T-cell (primary cell): ENCODE measurements at regions not wholly inside any gene's neighbourhood (a gene's known extent, or its start where the extent isn't known, plus 50 kb on each side); places are given as distances from the start of the nearest gene placed in this dataset.

Experiments
- ATAC-seq, 4 experiments: fragments of 200-7000 bp in 3 of 4; fragments of 150-1000 bp in 1 of 4; cut with Tn5 transposase; replicated peaks in 1 of 4; 1 replicate in 3 of 4; 2 replicates in 1 of 4; pipeline ENCODE4 v1.10.0; 2021; ENCODE audit warnings: moderate library complexity in 3 of 4, mild to moderate bottlenecking in 2 of 4, moderate number of reproducible peaks in 1 of 4
- CTCF ChIA-PET, 2 donors: fragments of 300-600 bp; sonication (Branson Sonifier 250); formaldehyde crosslinking; loops; one replicate each; lab custom pipeline; 2022; ENCODE audit warnings: antibody characterized with exemption in 2 of 2; lab: Charles Lee
- POLR2A ChIA-PET, 2 donors: fragments of 300-600 bp; sonication (Branson Sonifier 250); formaldehyde crosslinking; loops; one replicate each; lab custom pipeline; 2022; ENCODE audit warnings: antibody characterized with exemption in 2 of 2; lab: Charles Lee
- DNase-seq, 35 experiments: peaks; one replicate each; pipeline versions ENCODE4 v3.0.0 to v3.0.0-alpha.2; 2013 to 2023
- H3K27ac ChIP-seq: one replicate; pipeline ENCODE4 v1.5.1; 2013; ENCODE audit warnings: low read length
- H3K27me3 ChIP-seq, 2 experiments: replicated peaks in 1 of 2; 1 replicate in 1 of 2; 2 replicates in 1 of 2; pipeline versions ENCODE4 v1.6.1 to v1.7.0; 2013; ENCODE audit warnings: low read length in 1 of 2, mixed read lengths in 1 of 2; ENCODE audit not compliant: control insufficient read depth in 2 of 2, insufficient read depth in 2 of 2; ENCODE audit errors: extremely low read depth in 1 of 2
- H3K36me3 ChIP-seq, 2 donors: 1 replicate in 1 of 2; 2 replicates in 1 of 2; pipeline versions ENCODE4 v1.6.1 to v1.7.0; 2013; ENCODE audit warnings: low read length in 1 of 2; ENCODE audit not compliant: control insufficient read depth in 2 of 2, insufficient read depth in 1 of 2; ENCODE audit errors: extremely low read depth in 1 of 2
- H3K4me1 ChIP-seq, 2 experiments: 1 replicate in 1 of 2; 2 replicates in 1 of 2; pipeline versions ENCODE4 v1.6.1 to v1.7.0; 2013; ENCODE audit warnings: low read length in 2 of 2, mixed read lengths in 1 of 2; ENCODE audit not compliant: insufficient read depth in 2 of 2, control insufficient read depth in 1 of 2; ENCODE audit errors: extremely low read depth in 1 of 2
- H3K4me3 ChIP-seq, 2 donors: 1 replicate in 1 of 2; 2 replicates in 1 of 2; pipeline versions ENCODE4 v1.5.1 to v1.7.0; 2013; ENCODE audit warnings: mild to moderate bottlenecking in 2 of 2, low read length in 1 of 2, moderate library complexity in 1 of 2; ENCODE audit not compliant: control insufficient read depth in 1 of 2; ENCODE audit errors: extremely low read depth in 1 of 2
- H3K9me3 ChIP-seq: 2 replicates; pipeline ENCODE4 v1.7.0; 2013
- H3K27ac Mint-ChIP-seq, 2 donors: one replicate each; pipeline ENCODE4 v1.8.0; 2020 to 2021; ENCODE audit warnings: mild to moderate bottlenecking in 2 of 2, mixed read lengths in 2 of 2
- H3K27me3 Mint-ChIP-seq, 2 donors: one replicate each; pipeline ENCODE4 v1.8.0; 2021 to 2022; ENCODE audit warnings: mixed read lengths in 2 of 2
- H3K36me3 Mint-ChIP-seq: one replicate; pipeline ENCODE4 v1.8.0; 2021; ENCODE audit warnings: mixed read lengths
- H3K4me1 Mint-ChIP-seq, 3 donors: one replicate each; pipeline ENCODE4 v1.8.0; 2020 to 2022; ENCODE audit warnings: mixed read lengths in 3 of 3, mild to moderate bottlenecking in 1 of 3
- H3K4me3 Mint-ChIP-seq, 3 donors: one replicate each; pipeline ENCODE4 v1.8.0; 2020 to 2022; ENCODE audit warnings: mild to moderate bottlenecking in 3 of 3, mixed read lengths in 3 of 3, moderate library complexity in 3 of 3
- H3K9me3 Mint-ChIP-seq, 3 donors: one replicate each; pipeline ENCODE4 v1.8.0; 2020 to 2022; ENCODE audit warnings: mixed read lengths in 3 of 3
- WGBS: methylation state at CpG from one replicate; pipeline ENCODE4 v1.1.5; 2013; ENCODE audit warnings: missing lambda C conversion rate; ENCODE audit not compliant: insufficient coverage; 5-methylcytosine and 5-hydroxymethylcytosine counted together

DNA sequence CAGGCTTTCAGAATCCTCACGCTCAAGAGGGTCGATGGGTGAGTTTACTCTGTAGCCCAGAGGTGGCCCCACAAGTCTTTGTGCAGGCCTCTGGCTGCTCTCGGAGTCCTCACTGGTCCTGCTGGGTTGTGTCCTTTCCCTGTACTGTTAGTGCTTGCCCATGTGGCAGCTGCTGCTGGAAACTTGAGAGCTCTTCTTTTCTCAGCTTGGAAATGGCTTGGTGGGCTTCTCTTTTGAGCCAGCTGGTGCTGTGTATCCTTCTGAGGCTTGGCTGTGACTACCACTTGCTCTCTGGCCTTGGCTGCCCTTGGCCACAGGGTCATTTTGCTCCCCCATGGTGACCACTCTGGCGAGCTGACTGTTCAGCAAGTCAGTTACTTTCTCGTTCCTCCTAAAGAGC, 82.2 kb upstream of the LMO4 start:
- DNase-seq: no peak
- no peak overlapping the region for H3K27ac Mint-ChIP-seq
- Histone ChIP-seq H3K27me3 (peaks cover 0 to 5% of the 10 kb centered on the region in 2 experiments), H3K4me1 (no peaks in the 10 kb centered on the region), H3K27ac (no peak overlapping the region), H3K36me3 (no peaks in the 10 kb centered on the region), H3K9me3 (no peaks in the 10 kb centered on the region), H3K4me3 (no peak overlapping the region)
- POLR2A ChIA-PET: no interaction called here
- ATAC-seq: no peak
- CTCF ChIA-PET: no interaction called here
- H3K27me3 Mint-ChIP-seq: peaks cover 6 to 19% of the 10 kb centered on the region in 2 donors
- H3K9me3 Mint-ChIP-seq: peaks cover 0 to 5% (median 2%) of the 10 kb centered on the region in 3 donors
- H3K36me3 Mint-ChIP-seq: no peaks in the 10 kb centered on the region
- 71% methylated on average over 5 of the region's 5 CpGs for WGBS
- H3K4me1 Mint-ChIP-seq: no peaks in the 10 kb centered on the region
- H3K4me3 Mint-ChIP-seq: no peak overlapping the region

DNA sequence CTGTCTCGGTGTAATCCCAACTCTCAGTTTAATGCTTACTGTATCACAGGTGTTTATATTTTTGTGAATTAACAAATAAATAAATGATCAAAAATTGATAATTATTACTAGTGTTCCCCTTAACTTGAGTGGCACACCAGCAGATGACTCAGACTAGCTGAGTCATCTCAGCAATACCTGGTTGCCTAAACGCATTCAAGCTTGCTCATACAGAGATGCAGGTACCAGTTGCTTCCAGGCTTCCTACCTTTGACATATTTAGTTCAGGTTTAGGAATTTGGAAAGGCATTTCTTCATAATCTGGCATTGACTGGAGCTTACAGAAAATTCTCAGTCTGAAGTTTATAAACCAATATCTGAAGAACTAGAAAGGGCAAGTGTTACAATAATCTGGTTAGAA, 78.9 kb upstream of the LMO4 start:
- no peak for ATAC-seq
- Histone ChIP-seq H3K36me3 (no peaks in the 10 kb centered on the region), H3K4me1 (no peaks in the 10 kb centered on the region), H3K27me3 (peaks cover 0 to 5% of the 10 kb centered on the region in 2 experiments), H3K27ac (no peak overlapping the region), H3K9me3 (no peaks in the 10 kb centered on the region), H3K4me3 (no peak overlapping the region)
- H3K27ac Mint-ChIP-seq: no peak overlapping the region
- peaks cover 8 to 23% of the 10 kb centered on the region in 2 donors for H3K27me3 Mint-ChIP-seq
- POLR2A ChIA-PET: no interaction called here
- CTCF ChIA-PET: interaction anchor here in 1 of 2 donors (0.6 kb wide), 1 partner anchor 31 kb away, joined by 5 read pairs; no protein-coding TSS in a partner anchor
- no peak overlapping the region for H3K4me3 Mint-ChIP-seq
- H3K36me3 Mint-ChIP-seq: no peaks in the 10 kb centered on the region
- peaks cover 2 to 10% (median 5%) of the 10 kb centered on the region in 3 donors for H3K9me3 Mint-ChIP-seq
- no peak for DNase-seq
- WGBS: 60% methylated on average over 1 of the region's 2 CpGs
- H3K4me1 Mint-ChIP-seq: no peaks in the 10 kb centered on the region

DNA sequence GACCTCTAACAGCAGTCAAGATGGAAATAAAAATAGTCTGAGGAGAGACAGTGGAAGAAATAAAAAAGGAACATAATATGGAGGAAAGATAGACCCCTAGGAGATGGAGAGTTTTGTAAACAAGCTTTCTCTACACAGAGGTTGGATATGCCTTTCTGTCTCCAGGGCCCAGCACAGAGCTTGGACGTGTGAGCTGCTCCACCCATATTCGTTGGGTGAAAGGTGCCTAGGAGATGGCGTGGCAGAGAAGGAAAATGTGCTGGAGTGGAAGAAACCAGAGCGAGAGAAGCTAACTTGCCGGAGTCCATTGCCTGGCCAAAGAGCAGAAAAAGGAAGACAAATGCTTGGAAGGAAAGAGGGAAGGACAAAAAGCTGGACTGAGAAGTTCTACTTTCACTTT, 78.3 kb upstream of the LMO4 start:
- no peaks in the 10 kb centered on the region for H3K4me1 ChIP-seq
- no peaks in the 10 kb centered on the region for H3K9me3 ChIP-seq
- no peak overlapping the region for H3K4me3 Mint-ChIP-seq
- WGBS: 86% methylated on average over 5 of the region's 5 CpGs
- ChIA-PET CTCF (no interaction called here), POLR2A (no interaction called here)
- H3K27me3 Mint-ChIP-seq: peaks cover 8 to 23% of the 10 kb centered on the region in 2 donors
- peaks cover 2 to 10% (median 5%) of the 10 kb centered on the region in 3 donors for H3K9me3 Mint-ChIP-seq
- H3K36me3 Mint-ChIP-seq: no peaks in the 10 kb centered on the region
- no peak overlapping the region for H3K27ac Mint-ChIP-seq
- no peak overlapping the region for H3K27ac ChIP-seq
- ATAC-seq (no peak), DNase-seq (no peak)
- no peaks in the 10 kb centered on the region for H3K4me1 Mint-ChIP-seq
- no peak overlapping the region for H3K4me3 ChIP-seq
- no peaks in the 10 kb centered on the region for H3K36me3 ChIP-seq
- peaks cover 0 to 5% of the 10 kb centered on the region in 2 experiments for H3K27me3 ChIP-seq

DNA sequence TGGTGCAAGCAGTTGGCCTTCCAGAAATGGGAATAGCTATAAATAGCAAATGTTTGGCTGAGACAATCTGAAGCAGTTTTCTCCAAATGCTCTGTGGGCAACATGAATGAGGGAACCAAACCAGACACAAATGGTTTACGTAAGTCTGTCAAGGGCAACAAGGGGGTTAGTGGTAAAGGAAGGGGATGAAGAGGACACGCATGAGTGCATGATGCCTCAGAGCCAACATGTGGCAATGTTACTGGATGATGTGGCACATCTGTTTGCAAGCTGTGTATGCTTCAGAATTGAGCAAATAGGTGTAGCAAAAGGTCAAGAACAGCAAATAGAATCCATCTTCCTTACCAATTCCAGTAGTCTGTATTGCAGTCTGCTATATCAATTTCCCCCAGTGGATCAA, 76.3 kb upstream of the LMO4 start:
- Mint-ChIP-seq H3K9me3 (peaks cover 2 to 10% (median 5%) of the 10 kb centered on the region in 3 donors), H3K27me3 (peaks cover 8 to 23% of the 10 kb centered on the region in 2 donors), H3K36me3 (no peaks in the 10 kb centered on the region), H3K27ac (no peak overlapping the region), H3K4me1 (no peaks in the 10 kb centered on the region), H3K4me3 (no peak overlapping the region)
- 89% methylated on average over 1 of the region's 2 CpGs for WGBS
- ATAC-seq: no peak
- no peak overlapping the region for H3K4me3 ChIP-seq
- H3K27me3 ChIP-seq: peaks cover 0 to 5% of the 10 kb centered on the region in 2 experiments
- no peaks in the 10 kb centered on the region for H3K9me3 ChIP-seq
- H3K4me1 ChIP-seq: no peaks in the 10 kb centered on the region
- ChIA-PET CTCF (no interaction called here), POLR2A (no interaction called here)
- H3K27ac ChIP-seq: no peak overlapping the region
- no peak for DNase-seq
- H3K36me3 ChIP-seq: no peaks in the 10 kb centered on the region

DNA sequence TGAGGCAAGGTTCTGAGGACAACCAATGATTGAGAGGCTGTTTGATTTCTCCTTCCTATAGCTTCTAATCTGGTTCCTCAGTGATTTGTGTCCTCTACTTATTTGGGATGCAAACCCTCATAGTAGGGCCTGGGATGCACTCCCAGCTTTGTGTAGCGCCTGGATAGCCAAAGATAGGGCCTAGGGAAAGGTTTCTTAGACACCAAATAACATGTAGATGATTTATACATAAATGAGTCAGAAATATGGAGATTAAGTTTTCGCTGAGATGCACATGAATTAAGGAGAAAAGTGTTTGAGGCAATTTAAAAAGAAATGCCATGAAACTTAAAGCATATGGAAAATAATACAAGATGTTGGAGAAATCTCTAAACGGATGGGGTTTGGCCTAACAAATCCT, 66.0 kb upstream of the LMO4 start:
- H3K4me3 ChIP-seq: no peak overlapping the region
- CTCF ChIA-PET: no interaction called here
- DNase-seq: no peak
- H3K9me3 Mint-ChIP-seq: no peaks in the 10 kb centered on the region
- H3K4me1 Mint-ChIP-seq: no peaks in the 10 kb centered on the region
- no CpG with 5 or more reads among the region's 3 CpGs for WGBS
- H3K27ac ChIP-seq: no peak overlapping the region
- no peak for ATAC-seq
- no peaks in the 10 kb centered on the region for H3K9me3 ChIP-seq
- H3K4me1 ChIP-seq: no peaks in the 10 kb centered on the region
- H3K27ac Mint-ChIP-seq: no peak overlapping the region
- H3K27me3 Mint-ChIP-seq: peaks cover 7 to 13% of the 10 kb centered on the region in 2 donors
- H3K4me3 Mint-ChIP-seq: no peak overlapping the region
- no peaks in the 10 kb centered on the region for H3K27me3 ChIP-seq
- no peaks in the 10 kb centered on the region for H3K36me3 ChIP-seq
- no peaks in the 10 kb centered on the region for H3K36me3 Mint-ChIP-seq
- POLR2A ChIA-PET: no interaction called here

DNA sequence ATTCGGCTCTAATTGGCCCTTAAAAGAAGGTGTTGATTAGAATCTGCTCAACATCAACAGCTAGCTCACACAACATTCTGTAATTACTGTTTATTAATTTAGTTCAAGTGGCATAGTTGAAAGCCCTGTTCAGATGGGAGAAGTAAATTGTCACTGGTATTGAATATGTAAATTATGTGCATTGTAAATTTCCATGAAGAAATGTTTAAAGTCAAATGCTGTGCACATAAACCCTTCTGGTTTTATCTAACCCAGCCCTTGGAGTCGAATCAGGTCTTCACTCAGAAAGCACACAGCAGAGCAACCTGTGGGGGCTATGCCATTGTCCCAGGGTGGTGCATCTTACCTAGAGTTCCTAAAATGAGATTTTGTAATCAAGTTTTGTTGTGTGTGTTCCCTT, 65.4 kb upstream of the LMO4 start:
- no peaks in the 10 kb centered on the region for H3K36me3 ChIP-seq
- H3K9me3 Mint-ChIP-seq: no peaks in the 10 kb centered on the region
- no peak for DNase-seq
- no peak overlapping the region for H3K27ac ChIP-seq
- no CpG with 5 or more reads among the region's 2 CpGs for WGBS
- ATAC-seq: no peak
- no peaks in the 10 kb centered on the region for H3K4me1 Mint-ChIP-seq
- peaks cover 10 to 14% of the 10 kb centered on the region in 2 donors for H3K27me3 Mint-ChIP-seq
- no peak overlapping the region for H3K27ac Mint-ChIP-seq
- H3K27me3 ChIP-seq: no peaks in the 10 kb centered on the region
- CTCF ChIA-PET: no interaction called here
- POLR2A ChIA-PET: no interaction called here
- no peaks in the 10 kb centered on the region for H3K4me1 ChIP-seq
- H3K9me3 ChIP-seq: no peaks in the 10 kb centered on the region
- H3K36me3 Mint-ChIP-seq: no peaks in the 10 kb centered on the region
- H3K4me3 ChIP-seq: no peak overlapping the region
- H3K4me3 Mint-ChIP-seq: no peak overlapping the region

DNA sequence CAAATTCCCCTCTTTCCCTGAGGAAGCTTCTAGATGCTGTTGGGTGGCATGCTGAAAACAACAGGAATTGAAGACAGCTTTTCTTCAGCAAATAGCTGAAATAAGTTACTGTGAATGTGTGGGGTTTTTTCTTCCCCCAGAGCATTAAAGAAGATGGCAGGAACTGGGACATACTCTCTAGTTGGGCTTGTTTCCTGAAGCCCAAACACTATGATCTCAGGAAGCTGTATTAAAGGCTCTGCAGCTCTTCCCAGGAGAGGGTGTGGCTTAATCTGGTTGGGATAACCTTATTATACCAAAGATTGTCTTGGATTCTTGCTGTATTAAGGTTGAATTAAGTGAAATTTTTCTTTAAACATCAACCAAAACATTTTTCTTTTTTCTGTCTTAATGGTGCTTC, 64.9 kb upstream of the LMO4 start:
- no peak overlapping the region for H3K4me3 Mint-ChIP-seq
- Histone ChIP-seq H3K9me3 (no peaks in the 10 kb centered on the region), H3K36me3 (no peaks in the 10 kb centered on the region), H3K4me3 (no peak overlapping the region), H3K27me3 (no peaks in the 10 kb centered on the region), H3K4me1 (no peaks in the 10 kb centered on the region), H3K27ac (no peak overlapping the region)
- H3K27ac Mint-ChIP-seq: no peak overlapping the region
- no peaks in the 10 kb centered on the region for H3K36me3 Mint-ChIP-seq
- H3K27me3 Mint-ChIP-seq: peaks cover 8 to 13% of the 10 kb centered on the region in 2 donors
- ChIA-PET POLR2A (no interaction called here), CTCF (no interaction called here)
- H3K9me3 Mint-ChIP-seq: no peaks in the 10 kb centered on the region
- no peaks in the 10 kb centered on the region for H3K4me1 Mint-ChIP-seq
- no peak for ATAC-seq
- DNase-seq: no peak
